LNCaP clone FGC (cell line): ENCODE measurements at regions not wholly inside any gene's neighbourhood (a gene's known extent, or its start where the extent isn't known, plus 50 kb on each side); places are given as distances from the start of the nearest gene placed in this dataset.

Experiments used
- DNase-seq: peaks from one replicate; pipeline ENCODE4 v3.0.0-alpha.2; 2011; ENCODE audit warnings: low read depth
- H3K4me3 ChIP-seq: 2 replicates; pipeline ENCODE4 v1.5.1; 2011; ENCODE audit warnings: mild to moderate bottlenecking, low read depth, low read length, control low read depth
- CTCF ChIP-seq: IDR thresholded peaks from 2 replicates; pipeline ENCODE4 v1.5.1; 2012; ENCODE audit warnings: mild to moderate bottlenecking; ENCODE audit not compliant: control insufficient read depth, insufficient read depth; ENCODE audit errors: extremely low read depth

- DNase-seq: no peak
- no peak overlapping the region for H3K4me3 ChIP-seq
- no peak for TF ChIP-seq CTCF
Observed at GRCh38 chrX:39905946-39906345, 191.8 kb downstream of the BCOR start.

GRCh38 chrX:39907964-39908661 is 189.6 kb downstream of the BCOR start:
- no peak for TF ChIP-seq CTCF
- H3K4me3 ChIP-seq: no peak overlapping the region
- DNase-seq: no peak

GRCh38 chrX:39909996-39910395 is 187.8 kb downstream of the BCOR start:
- H3K4me3 ChIP-seq: no peak overlapping the region
- DNase-seq: no peak
- TF ChIP-seq CTCF: no peak

GRCh38 chrX:39910651-39911050 is 187.1 kb downstream of the BCOR start:
- no peak for DNase-seq
- no peak overlapping the region for H3K4me3 ChIP-seq
- TF ChIP-seq CTCF: no peak

GRCh38 chrX:39911278-39911897 is 186.4 kb downstream of the BCOR start:
- no peak for TF ChIP-seq CTCF
- no peak overlapping the region for H3K4me3 ChIP-seq
- no peak for DNase-seq

GRCh38 chrX:39912126-39912525 is 185.6 kb downstream of the BCOR start:
- no peak overlapping the region for H3K4me3 ChIP-seq
- no peak for TF ChIP-seq CTCF
- no peak for DNase-seq

- no peak overlapping the region for H3K4me3 ChIP-seq
- TF ChIP-seq CTCF: no peak
- DNase-seq: no peak
Observed at GRCh38 chrX:39915081-39915480, 182.7 kb downstream of the BCOR start.
